A549 (cell line): ENCODE measurements at regions not wholly inside any gene's neighbourhood (a gene's known extent, or its start where the extent isn't known, plus 50 kb on each side); places are given as distances from the start of the nearest gene placed in this dataset.

ENCODE experiments used
- CTCF ChIP-seq: fragments of >200 bp; sonication (Bioruptor Twin); formaldehyde crosslinking; IDR thresholded peaks from 3 replicates; pipeline ENCODE4 v1.5.1; 2016
- EHF ChIP-seq: fragments of 250-450 bp; sonication (Bioruptor Pico); IDR thresholded peaks from 2 replicates; pipeline ENCODE4 v1.5.0; 2020; ENCODE audit warnings: mild to moderate bottlenecking
- GATA3 ChIP-seq: IDR thresholded peaks from 2 replicates; pipeline ENCODE4 v1.6.1; 2012; ENCODE audit warnings: borderline replicate concordance
- KDM1A ChIP-seq: fragments of 200-600 bp; sonication (generic); IDR thresholded peaks from 2 replicates; pipeline ENCODE4 v1.6.1; 2016; ENCODE audit warnings: low read depth, mild to moderate bottlenecking
- MYC ChIP-seq: IDR thresholded peaks from 2 replicates; pipeline ENCODE4 v1.6.1; 2012; ENCODE audit warnings: mild to moderate bottlenecking, inconsistent platforms, low read length, improper control_type of control experiment, borderline replicate concordance
- POLR2A ChIP-seq: IDR thresholded peaks from 2 replicates; pipeline ENCODE4 v1.6.1; 2012; ENCODE audit warnings: mild to moderate bottlenecking, low read length

GRCh38 chr18:73983970-73984369, 163.7 kb downstream of the FBXO15 start:
- no peak for TF ChIP-seq POLR2A
- no peak for TF ChIP-seq MYC
- TF ChIP-seq CTCF: no peak
- no peak for TF ChIP-seq KDM1A
- TF ChIP-seq EHF (CRISPR knock-in tag): no peak
- TF ChIP-seq GATA3: no peak
